SU-DHL-6 (cell line): ENCODE measurements at regions not wholly inside any gene's neighbourhood (a gene's known extent, or its start where the extent isn't known, plus 50 kb on each side); places are given as distances from the start of the nearest gene placed in this dataset.

Experiments used
- EZH2phosphoT487 ChIP-seq: fragments of 200-600 bp; sonication (generic), shearing (Covaris generic); conservative IDR thresholded peaks from 2 replicates; pipeline ENCODE4 v1.6.1; 2018; ENCODE audit warnings: mild to moderate bottlenecking, antibody characterized with exemption, low read length, moderate library complexity, mixed read lengths
- TF ChIP-seq, protein P1 (sequence below): fragments of 200-600 bp; sonication (generic); IDR thresholded peaks from one replicate; pipeline ENCODE4 v1.5.1; 2017; ENCODE audit warnings: antibody characterized with exemption, mild to moderate bottlenecking, low read length, moderate library complexity; ENCODE audit not compliant: insufficient read depth, poor library complexity, severe bottlenecking

DNA sequence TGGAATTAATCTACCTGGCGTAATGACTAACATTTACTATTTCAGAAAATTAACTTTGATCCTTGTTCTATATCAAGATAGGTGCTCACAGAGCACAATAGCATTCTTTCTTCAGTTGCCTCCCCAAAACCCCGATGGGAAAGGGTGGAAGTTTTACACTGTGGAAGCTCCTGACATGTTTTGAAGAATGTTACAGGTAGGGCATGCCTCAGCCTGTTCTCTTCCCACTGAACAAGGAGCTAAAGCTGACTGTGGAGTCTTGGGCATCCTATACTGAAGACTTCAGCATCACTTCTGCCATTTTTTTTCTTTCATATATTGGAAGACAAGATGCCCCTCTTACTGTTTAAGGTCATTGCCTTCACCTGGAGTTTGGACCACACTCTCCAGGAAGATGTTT, 211.2 kb downstream of the SPP2 start:
- TF ChIP-seq, protein P1, sequence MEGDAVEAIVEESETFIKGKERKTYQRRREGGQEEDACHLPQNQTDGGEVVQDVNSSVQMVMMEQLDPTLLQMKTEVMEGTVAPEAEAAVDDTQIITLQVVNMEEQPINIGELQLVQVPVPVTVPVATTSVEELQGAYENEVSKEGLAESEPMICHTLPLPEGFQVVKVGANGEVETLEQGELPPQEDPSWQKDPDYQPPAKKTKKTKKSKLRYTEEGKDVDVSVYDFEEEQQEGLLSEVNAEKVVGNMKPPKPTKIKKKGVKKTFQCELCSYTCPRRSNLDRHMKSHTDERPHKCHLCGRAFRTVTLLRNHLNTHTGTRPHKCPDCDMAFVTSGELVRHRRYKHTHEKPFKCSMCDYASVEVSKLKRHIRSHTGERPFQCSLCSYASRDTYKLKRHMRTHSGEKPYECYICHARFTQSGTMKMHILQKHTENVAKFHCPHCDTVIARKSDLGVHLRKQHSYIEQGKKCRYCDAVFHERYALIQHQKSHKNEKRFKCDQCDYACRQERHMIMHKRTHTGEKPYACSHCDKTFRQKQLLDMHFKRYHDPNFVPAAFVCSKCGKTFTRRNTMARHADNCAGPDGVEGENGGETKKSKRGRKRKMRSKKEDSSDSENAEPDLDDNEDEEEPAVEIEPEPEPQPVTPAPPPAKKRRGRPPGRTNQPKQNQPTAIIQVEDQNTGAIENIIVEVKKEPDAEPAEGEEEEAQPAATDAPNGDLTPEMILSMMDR: no peak
- no peak for TF ChIP-seq EZH2phosphoT487
